ENCODE measurements at regions not wholly inside any gene's neighbourhood (a gene's known extent, or its start where the extent isn't known, plus 50 kb on each side); places are given as distances from the start of the nearest gene placed in this dataset.

DNA sequence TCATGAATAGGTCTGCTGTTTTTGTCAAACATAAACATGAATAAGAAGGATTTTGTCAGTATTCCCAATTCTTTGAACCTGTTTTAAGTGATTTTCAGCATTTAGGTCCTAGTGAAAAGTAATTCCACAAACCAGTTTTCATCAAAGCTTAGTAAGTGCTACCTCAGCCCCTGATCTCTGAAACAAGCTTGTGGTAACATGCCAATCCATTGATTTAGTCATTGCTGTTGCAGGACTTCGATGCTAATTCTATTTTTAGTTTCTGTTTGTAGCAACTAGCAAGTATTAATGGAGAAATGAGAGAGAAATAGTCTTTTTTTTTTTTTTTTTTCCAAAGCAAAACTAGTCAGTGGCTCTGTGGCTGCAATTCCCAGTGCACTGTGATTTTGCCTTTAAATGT, 91.4 kb downstream of the JRKL start:
- TF ChIP-seq, protein P1, sequence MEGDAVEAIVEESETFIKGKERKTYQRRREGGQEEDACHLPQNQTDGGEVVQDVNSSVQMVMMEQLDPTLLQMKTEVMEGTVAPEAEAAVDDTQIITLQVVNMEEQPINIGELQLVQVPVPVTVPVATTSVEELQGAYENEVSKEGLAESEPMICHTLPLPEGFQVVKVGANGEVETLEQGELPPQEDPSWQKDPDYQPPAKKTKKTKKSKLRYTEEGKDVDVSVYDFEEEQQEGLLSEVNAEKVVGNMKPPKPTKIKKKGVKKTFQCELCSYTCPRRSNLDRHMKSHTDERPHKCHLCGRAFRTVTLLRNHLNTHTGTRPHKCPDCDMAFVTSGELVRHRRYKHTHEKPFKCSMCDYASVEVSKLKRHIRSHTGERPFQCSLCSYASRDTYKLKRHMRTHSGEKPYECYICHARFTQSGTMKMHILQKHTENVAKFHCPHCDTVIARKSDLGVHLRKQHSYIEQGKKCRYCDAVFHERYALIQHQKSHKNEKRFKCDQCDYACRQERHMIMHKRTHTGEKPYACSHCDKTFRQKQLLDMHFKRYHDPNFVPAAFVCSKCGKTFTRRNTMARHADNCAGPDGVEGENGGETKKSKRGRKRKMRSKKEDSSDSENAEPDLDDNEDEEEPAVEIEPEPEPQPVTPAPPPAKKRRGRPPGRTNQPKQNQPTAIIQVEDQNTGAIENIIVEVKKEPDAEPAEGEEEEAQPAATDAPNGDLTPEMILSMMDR (IDR thresholded peaks at IDR 0.05), result no peak
- TF ChIP-seq POLR2A (IDR thresholded peaks at IDR 0.05), result no peak
- no peak for TF ChIP-seq POLR2AphosphoS5 (IDR thresholded peaks at IDR 0.05)
- no peak for TF ChIP-seq EP300 (IDR thresholded peaks at IDR 0.05; ENCODE audit: low read depth)
- no peaks in the 10 kb centered on the region for H3K9me3 ChIP-seq
- in situ Hi-C loops (cut with MboI; ENCODE audit: low pct_ligation_motif_present in 1 of 4, low pct_unique_long_range_greater_than_20kb in 1 of 4, low sequenced_read_pairs in 3 of 4), result no loop called here
- no peak overlapping the region for H3K4me3 ChIP-seq
- DNase-seq, result no peak
- no peaks in the 10 kb centered on the region for H3K27me3 ChIP-seq
- intact Hi-C loops (cut with DNase I; ENCODE audit: low total_unique reads), result no loop called here
- WGBS, 2 donors (ENCODE audit: low coverage in 1 of 2), result 43% methylated on average over 1 of the region's 1 CpG; no CpG with 5 or more reads in 1 of the 2 donors
- H3K4me1 ChIP-seq, result no peaks in the 10 kb centered on the region
- H3K27ac ChIP-seq, result no peak overlapping the region
- no peaks in the 10 kb centered on the region for H3K36me3 ChIP-seq

DNA sequence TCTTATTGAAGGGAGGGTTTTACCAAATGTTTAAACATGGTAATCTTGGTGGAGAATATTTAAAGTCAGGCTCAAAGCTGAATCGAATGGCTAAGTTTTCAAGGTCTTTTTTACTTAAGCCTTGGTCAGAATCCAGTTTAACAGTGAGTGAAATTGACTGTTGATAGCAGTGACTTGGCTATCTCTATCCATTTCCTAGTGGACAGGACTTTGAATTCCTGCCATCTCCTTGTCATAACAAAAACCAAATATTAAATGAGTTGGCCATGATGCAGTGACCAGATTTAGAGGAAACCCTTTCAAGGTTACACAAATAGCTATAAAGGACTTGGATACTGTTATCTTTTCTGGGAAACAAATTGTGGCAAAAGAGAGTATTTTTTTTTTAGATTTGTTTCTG, 92.0 kb downstream of the JRKL start:
- 29 to 36% methylated on average over 1 of the region's 1 CpG for WGBS, 2 donors (ENCODE audit: low coverage in 1 of 2)
- in situ Hi-C loops (cut with MboI; ENCODE audit: low pct_ligation_motif_present in 1 of 4, low pct_unique_long_range_greater_than_20kb in 1 of 4, low sequenced_read_pairs in 3 of 4) (no loop called here), intact Hi-C loops (cut with DNase I; ENCODE audit: low total_unique reads) (no loop called here)
- Histone ChIP-seq H3K27ac (no peak overlapping the region), H3K36me3 (no peaks in the 10 kb centered on the region), H3K4me3 (no peak overlapping the region), H3K9me3 (no peaks in the 10 kb centered on the region), H3K4me1 (peaks cover 0 to under 1% (median 0%) of the 10 kb centered on the region in 4 donors), H3K27me3 (no peaks in the 10 kb centered on the region)
- DNase-seq, result no peak
- TF ChIP-seq EP300 (IDR thresholded peaks at IDR 0.05; ENCODE audit: low read depth) (no peak), POLR2AphosphoS5 (IDR thresholded peaks at IDR 0.05) (no peak), POLR2A (IDR thresholded peaks at IDR 0.05) (no peak)
- TF ChIP-seq, protein P1 (IDR thresholded peaks at IDR 0.05), result no peak

DNA sequence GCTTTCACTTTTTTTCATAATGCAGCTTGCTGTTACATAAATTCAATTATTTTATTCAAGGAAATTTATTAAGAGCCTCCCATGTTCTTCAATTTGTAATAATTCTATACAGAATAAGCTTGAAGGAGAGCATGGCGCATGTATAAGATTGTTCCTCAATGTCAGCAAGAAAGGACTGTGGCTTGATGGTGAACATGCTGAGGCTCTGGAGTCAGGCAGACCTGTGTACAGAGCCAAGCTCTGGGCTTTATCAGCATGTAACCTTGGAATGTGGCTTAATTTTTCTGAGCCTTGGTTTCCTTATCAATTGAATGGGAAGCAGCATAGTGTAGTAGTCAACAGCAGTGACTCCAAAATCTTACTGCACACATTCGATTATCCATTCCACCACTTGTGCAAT, 92.4 kb downstream of the JRKL start:
- TF ChIP-seq POLR2A (IDR thresholded peaks at IDR 0.05) (no peak), POLR2AphosphoS5 (IDR thresholded peaks at IDR 0.05) (no peak), EP300 (IDR thresholded peaks at IDR 0.05; ENCODE audit: low read depth) (no peak)
- TF ChIP-seq, protein P1 (IDR thresholded peaks at IDR 0.05), result no peak
- in situ Hi-C loops (cut with MboI; ENCODE audit: low pct_ligation_motif_present in 1 of 4, low pct_unique_long_range_greater_than_20kb in 1 of 4, low sequenced_read_pairs in 3 of 4), result no loop called here
- H3K4me3 ChIP-seq, result no peak overlapping the region
- H3K27me3 ChIP-seq, result no peaks in the 10 kb centered on the region
- H3K36me3 ChIP-seq, result no peaks in the 10 kb centered on the region
- intact Hi-C loops (cut with DNase I; ENCODE audit: low total_unique reads), result no loop called here
- 87 to 88% methylated on average over 2 of the region's 2 CpGs for WGBS, 2 donors (ENCODE audit: low coverage in 1 of 2)
- peaks cover 0 to 5% (median under 1%) of the 10 kb centered on the region in 4 donors for H3K4me1 ChIP-seq
- H3K27ac ChIP-seq, result no peak overlapping the region
- H3K9me3 ChIP-seq, result no peaks in the 10 kb centered on the region
- DNase-seq, result no peak

DNA sequence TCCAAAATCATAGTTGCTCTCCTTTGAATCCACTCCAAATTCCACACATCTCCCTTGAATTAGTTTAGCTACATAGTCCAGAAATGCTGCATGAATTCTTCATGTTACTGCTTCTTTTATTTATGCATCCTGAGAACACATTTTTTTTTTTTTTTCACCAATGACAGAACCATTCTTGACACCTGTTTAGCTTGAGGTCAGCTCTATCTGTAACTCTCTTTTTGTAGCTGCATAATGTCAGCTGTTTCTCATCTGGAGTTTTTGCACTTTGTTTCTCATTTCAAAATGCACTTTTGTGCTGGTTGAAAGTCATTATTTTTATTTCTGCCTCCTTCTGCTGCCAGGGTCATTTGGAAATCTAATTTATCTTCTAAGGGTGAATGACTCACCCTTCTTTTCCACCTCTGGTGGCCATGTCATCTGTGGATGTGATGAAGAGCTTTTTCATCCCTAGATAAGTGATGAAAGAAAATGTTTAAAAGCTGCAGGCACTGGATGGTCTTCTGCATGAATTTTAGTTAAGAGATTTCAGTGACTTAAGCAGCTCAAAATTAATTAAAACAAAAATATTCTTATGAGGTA, 93.7 kb downstream of the JRKL start:
- intact Hi-C loops (cut with DNase I; ENCODE audit: low total_unique reads) (no loop called here), in situ Hi-C loops (cut with MboI; ENCODE audit: low pct_ligation_motif_present in 1 of 4, low pct_unique_long_range_greater_than_20kb in 1 of 4, low sequenced_read_pairs in 3 of 4) (no loop called here)
- Histone ChIP-seq H3K9me3 (no peaks in the 10 kb centered on the region), H3K27me3 (no peaks in the 10 kb centered on the region), H3K4me3 (no peak overlapping the region), H3K4me1 (peaks cover 0 to 10% (median 4%) of the 10 kb centered on the region in 4 donors), H3K27ac (no peak overlapping the region), H3K36me3 (no peaks in the 10 kb centered on the region)
- DNase-seq, result no peak
- TF ChIP-seq POLR2AphosphoS5 (IDR thresholded peaks at IDR 0.05) (no peak), POLR2A (IDR thresholded peaks at IDR 0.05) (no peak), EP300 (IDR thresholded peaks at IDR 0.05; ENCODE audit: low read depth) (no peak)
- TF ChIP-seq, protein P1 (IDR thresholded peaks at IDR 0.05), result no peak
